ENCODE measurements at regions not wholly inside any gene's neighbourhood (a gene's known extent, or its start where the extent isn't known, plus 50 kb on each side); places are given as distances from the start of the nearest gene placed in this dataset.

GRCh38 chr15:39406485-39406884 lies 174.4 kb upstream of the THBS1 start:
- no peak for TF ChIP-seq CTCF (conservative IDR thresholded peaks at IDR 0.05; ENCODE audit: low read length)
- TF ChIP-seq EZH2phosphoT487 (IDR thresholded peaks at IDR 0.05; ENCODE audit: borderline replicate concordance, low read depth, low read length): no peak

Measured in OCI-LY7 (cell line).